Cardiac muscle cell (in vitro differentiated cells and primary cell): ENCODE measurements at regions not wholly inside any gene's neighbourhood (a gene's known extent, or its start where the extent isn't known, plus 50 kb on each side); places are given as distances from the start of the nearest gene placed in this dataset.

Experiments used
- DNase-seq, 2 donors: peaks; one replicate each; pipeline versions ENCODE4 v3.0.0 to v3.0.0-alpha.2; 2010 to 2017; ENCODE audit warnings: low read depth in 1 of 2, low spot score in 1 of 2
- H3K27ac ChIP-seq: fragments of 200-600 bp; sonication (generic); 2 replicates; pipeline ENCODE4 v1.5.1; 2016
- H3K27me3 ChIP-seq: fragments of 200-600 bp; sonication (generic); 2 replicates; pipeline ENCODE4 v1.6.0; 2016; ENCODE audit warnings: control low read depth
- H3K36me3 ChIP-seq: fragments of 200-600 bp; sonication (generic); 2 replicates; pipeline ENCODE4 v1.5.1; 2016; ENCODE audit warnings: control low read depth
- H3K4me1 ChIP-seq: fragments of 200-600 bp; sonication (generic); 2 replicates; pipeline ENCODE4 v1.8.1; 2017; ENCODE audit warnings: low read depth, mild to moderate bottlenecking, mixed run types
- H3K4me3 ChIP-seq: fragments of 200-600 bp; sonication (generic); 2 replicates; pipeline ENCODE4 v1.5.1; 2016; ENCODE audit warnings: mild to moderate bottlenecking
- H3K9me3 ChIP-seq: fragments of 200-600 bp; sonication (generic); 2 replicates; pipeline ENCODE4 v1.5.1; 2017; ENCODE audit warnings: low read depth, mild to moderate bottlenecking, control low read depth
- TF ChIP-seq, protein P1 (sequence below): IDR thresholded peaks from 2 replicates; pipeline ENCODE4 v1.5.1; 2012; ENCODE audit warnings: low read depth, mild to moderate bottlenecking, low read length

DNA sequence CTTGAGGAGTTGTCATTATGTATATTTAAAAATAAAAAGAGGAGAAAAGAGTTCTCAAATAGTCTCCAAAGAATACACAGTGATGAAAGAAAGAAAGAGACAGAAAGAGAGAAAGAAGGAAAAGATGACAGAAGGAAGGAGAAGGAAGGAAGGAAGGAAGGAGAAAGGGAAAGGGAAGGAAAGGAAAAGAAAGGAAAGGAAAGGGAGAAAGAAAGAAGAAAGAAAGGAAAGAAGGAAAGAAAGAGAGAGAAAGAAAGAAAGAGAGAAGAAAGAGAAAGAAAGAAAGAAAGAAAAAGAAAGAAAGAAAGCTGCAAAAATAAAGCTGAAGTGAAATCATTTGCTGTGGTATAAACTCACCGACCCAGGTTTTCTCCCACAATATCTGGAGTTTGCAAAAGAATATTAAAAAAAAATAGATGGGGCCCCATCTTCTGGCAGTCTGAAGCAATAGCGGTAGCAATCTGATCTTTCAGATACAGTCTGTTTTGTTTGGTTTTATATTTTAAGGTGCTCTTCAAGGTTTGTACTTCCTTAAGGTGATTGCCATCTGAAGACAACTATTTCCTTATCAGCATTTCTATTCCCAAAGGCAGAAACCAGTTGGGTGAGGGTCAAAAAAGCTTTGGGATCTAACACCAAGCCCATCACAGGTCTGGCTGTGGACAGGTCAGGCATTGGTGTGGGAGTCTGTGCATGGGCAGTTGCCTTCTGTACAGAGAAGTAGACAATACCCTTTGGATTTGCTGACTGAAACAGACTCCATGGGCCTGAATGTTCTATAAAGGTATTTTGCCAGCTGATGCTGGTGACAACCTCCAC is 160.4 kb downstream of the CPEB2 start:
- TF ChIP-seq, protein P1, sequence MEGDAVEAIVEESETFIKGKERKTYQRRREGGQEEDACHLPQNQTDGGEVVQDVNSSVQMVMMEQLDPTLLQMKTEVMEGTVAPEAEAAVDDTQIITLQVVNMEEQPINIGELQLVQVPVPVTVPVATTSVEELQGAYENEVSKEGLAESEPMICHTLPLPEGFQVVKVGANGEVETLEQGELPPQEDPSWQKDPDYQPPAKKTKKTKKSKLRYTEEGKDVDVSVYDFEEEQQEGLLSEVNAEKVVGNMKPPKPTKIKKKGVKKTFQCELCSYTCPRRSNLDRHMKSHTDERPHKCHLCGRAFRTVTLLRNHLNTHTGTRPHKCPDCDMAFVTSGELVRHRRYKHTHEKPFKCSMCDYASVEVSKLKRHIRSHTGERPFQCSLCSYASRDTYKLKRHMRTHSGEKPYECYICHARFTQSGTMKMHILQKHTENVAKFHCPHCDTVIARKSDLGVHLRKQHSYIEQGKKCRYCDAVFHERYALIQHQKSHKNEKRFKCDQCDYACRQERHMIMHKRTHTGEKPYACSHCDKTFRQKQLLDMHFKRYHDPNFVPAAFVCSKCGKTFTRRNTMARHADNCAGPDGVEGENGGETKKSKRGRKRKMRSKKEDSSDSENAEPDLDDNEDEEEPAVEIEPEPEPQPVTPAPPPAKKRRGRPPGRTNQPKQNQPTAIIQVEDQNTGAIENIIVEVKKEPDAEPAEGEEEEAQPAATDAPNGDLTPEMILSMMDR: peak; percentile 58
- H3K27ac ChIP-seq: no peak overlapping the region
- no peaks in the 10 kb centered on the region for H3K27me3 ChIP-seq
- peaks cover 15% of the 10 kb centered on the region for H3K4me1 ChIP-seq
- H3K9me3 ChIP-seq: no peaks in the 10 kb centered on the region
- peak; percentile 20 to 68 for DNase-seq
- H3K4me3 ChIP-seq: no peak overlapping the region
- no peaks in the 10 kb centered on the region for H3K36me3 ChIP-seq

DNA sequence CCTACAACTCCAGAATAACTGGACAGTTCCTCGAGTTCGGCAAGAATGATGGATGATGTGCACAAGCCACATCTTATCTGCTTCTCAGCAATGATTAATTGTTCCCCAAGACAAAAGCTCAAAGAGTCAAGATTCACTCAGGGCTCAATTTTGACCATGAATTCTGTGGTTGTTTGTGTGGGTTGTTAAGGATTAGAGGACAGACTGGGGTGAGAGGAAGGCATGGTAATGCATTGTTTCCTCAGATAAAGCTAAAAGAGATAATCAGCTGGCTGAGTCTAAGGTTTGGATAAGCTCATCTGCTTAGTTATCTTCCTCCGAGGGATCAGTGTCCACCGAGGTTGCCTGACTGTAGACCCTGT is 161.0 kb downstream of the CPEB2 start:
- Histone ChIP-seq H3K27ac (no peak overlapping the region), H3K27me3 (no peaks in the 10 kb centered on the region), H3K9me3 (no peaks in the 10 kb centered on the region), H3K36me3 (no peaks in the 10 kb centered on the region), H3K4me3 (no peak overlapping the region), H3K4me1 (peaks cover 15% of the 10 kb centered on the region)
- TF ChIP-seq, protein P1: no peak
- peak in 1 of 2 donors; percentile 24 for DNase-seq

DNA sequence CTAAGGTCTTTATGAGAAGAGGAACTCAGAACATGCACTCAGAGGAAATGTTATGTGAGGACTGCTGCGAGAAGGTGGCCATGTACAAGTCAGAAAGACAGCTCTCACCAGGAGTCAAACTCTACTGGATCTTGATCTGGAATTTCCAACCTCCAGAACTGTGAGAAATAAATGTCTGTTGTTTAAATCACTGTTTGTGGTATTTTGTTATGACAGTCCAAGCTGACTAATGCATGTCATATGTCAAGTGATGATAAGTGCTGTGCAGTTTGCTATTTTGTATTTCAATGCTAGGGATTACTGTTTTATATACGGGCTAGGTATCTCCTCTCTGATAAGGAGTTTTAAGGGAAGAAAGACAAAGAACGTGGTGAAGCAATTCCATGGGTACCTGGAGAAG is 162.3 kb downstream of the CPEB2 start:
- Histone ChIP-seq H3K9me3 (no peaks in the 10 kb centered on the region), H3K36me3 (no peaks in the 10 kb centered on the region), H3K27me3 (no peaks in the 10 kb centered on the region), H3K27ac (no peak overlapping the region), H3K4me1 (peaks cover 8% of the 10 kb centered on the region), H3K4me3 (no peak overlapping the region)
- TF ChIP-seq, protein P1: no peak
- no peak for DNase-seq

DNA sequence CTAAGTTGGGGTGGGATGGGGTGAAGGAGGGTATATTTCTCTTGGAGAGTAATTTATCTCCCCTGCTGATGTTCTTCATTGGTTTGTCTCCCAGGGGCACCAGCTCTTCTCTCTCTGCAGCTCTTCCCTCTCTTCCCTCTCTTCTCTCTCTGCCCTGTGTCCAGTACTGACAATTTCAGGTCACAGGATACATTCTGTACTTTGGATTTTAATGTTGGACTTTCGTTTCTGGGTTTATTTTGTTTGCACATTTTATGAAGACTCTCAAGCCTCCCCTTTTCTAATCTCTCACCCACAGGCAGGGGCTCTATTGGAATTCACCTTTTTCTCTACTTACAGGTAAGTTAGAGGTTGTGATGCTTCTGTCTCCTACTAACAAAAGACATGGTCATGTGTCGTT is 165.5 kb downstream of the CPEB2 start:
- H3K4me1 ChIP-seq: peaks cover 3% of the 10 kb centered on the region
- no peaks in the 10 kb centered on the region for H3K9me3 ChIP-seq
- no peak for DNase-seq
- TF ChIP-seq, protein P1: no peak
- no peak overlapping the region for H3K27ac ChIP-seq
- no peaks in the 10 kb centered on the region for H3K27me3 ChIP-seq
- H3K4me3 ChIP-seq: no peak overlapping the region
- H3K36me3 ChIP-seq: no peaks in the 10 kb centered on the region

DNA sequence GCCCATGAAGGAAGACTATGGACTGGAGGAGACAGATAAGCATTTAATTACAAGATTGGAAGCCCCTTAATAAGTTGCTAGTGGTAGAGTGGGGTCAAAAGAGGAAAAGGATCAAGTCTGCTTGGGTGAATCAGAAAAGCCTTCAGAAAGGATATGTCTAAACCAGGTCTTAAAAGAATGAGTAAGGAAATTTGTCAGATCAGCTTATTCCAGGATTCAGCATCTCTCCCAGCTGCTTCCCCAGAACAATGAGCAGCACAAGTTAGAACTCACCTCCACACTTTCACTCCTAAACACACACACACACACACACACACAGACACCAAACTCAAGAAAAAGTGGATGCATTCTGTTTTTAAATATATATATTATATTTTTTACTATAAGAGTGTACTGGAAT is 166.5 kb downstream of the CPEB2 start:
- no peaks in the 10 kb centered on the region for H3K36me3 ChIP-seq
- no peak overlapping the region for H3K4me3 ChIP-seq
- no peak for DNase-seq
- H3K9me3 ChIP-seq: no peaks in the 10 kb centered on the region
- H3K27ac ChIP-seq: no peak overlapping the region
- no peaks in the 10 kb centered on the region for H3K27me3 ChIP-seq
- TF ChIP-seq, protein P1: no peak
- H3K4me1 ChIP-seq: no peaks in the 10 kb centered on the region
